Stomach (tissue), 8 donors: ENCODE measurements at regions not wholly inside any gene's neighbourhood (a gene's known extent, or its start where the extent isn't known, plus 50 kb on each side); places are given as distances from the start of the nearest gene placed in this dataset.
"Not testable (repeated sequence)": the region's sequence is repeated elsewhere in the genome, so short reads cannot be mapped to it uniquely, and the experiment has no call there.

Experiments used
- DNase-seq, 2 donors: peaks; one replicate each; pipeline versions ENCODE4 v3.0.0 to v3.0.0-alpha.2; 2013 to 2019
- H3K27ac ChIP-seq, 5 donors: fragments of 200-600 bp in 4 of 5; sonication (generic) in 4 of 5; one replicate each; pipeline ENCODE4 v1.5.1; 2013 to 2019; ENCODE audit warnings: mild to moderate bottlenecking in 1 of 5, moderate library complexity in 1 of 5
- H3K27me3 ChIP-seq, 3 donors: fragments of 200-600 bp; sonication (generic); one replicate each; pipeline ENCODE4 v1.5.1; 2017 to 2019; ENCODE audit warnings: mixed run types in 1 of 3
- H3K36me3 ChIP-seq, 4 donors: fragments of 200-600 bp; sonication (generic); 1 replicate in 3 of 4; 2 replicates in 1 of 4; pipeline ENCODE4 v1.5.1; 2016 to 2019
- H3K4me1 ChIP-seq, 4 donors: fragments of 200-600 bp; sonication (generic); one replicate each; pipeline ENCODE4 v1.5.1; 2016 to 2019
- H3K4me3 ChIP-seq, 4 donors: fragments of 200-600 bp; sonication (generic) in 3 of 4; one replicate each; pipeline ENCODE4 v1.5.1; 2016 to 2019; ENCODE audit warnings: mild to moderate bottlenecking in 1 of 4
- H3K9me3 ChIP-seq, 4 donors: fragments of 200-600 bp; sonication (generic); one replicate each; pipeline ENCODE4 v1.5.1; 2016 to 2019
- EP300 ChIP-seq: sonication (generic); formaldehyde crosslinking; IDR thresholded peaks from one replicate; pipeline ENCODE4 v1.6.1; 2017; ENCODE audit warnings: antibody characterized with exemption
- POLR2A ChIP-seq, 4 donors: fragments of 450-650 bp; IDR thresholded peaks; one replicate each; pipeline ENCODE4 v1.6.1; 2016; ENCODE audit warnings: antibody characterized with exemption in 4 of 4, control low read depth in 2 of 4, mild to moderate bottlenecking in 1 of 4, moderate library complexity in 1 of 4
- POLR2AphosphoS5 ChIP-seq, 3 donors: sonication (generic); formaldehyde crosslinking; IDR thresholded peaks; one replicate each; pipeline ENCODE4 v1.6.1; 2016; ENCODE audit warnings: antibody characterized with exemption in 3 of 3
- WGBS, 5 donors: extraction: QIAGEN DNeasy Blood & Tissue Kit in 3 of 5; methylation state at CpG; one replicate each; pipeline versions ENCODE4 v1.1.5 to v1.1.7; 2013 to 2018; 5-methylcytosine and 5-hydroxymethylcytosine counted together
- intact Hi-C: fragments of 100-400 bp; cut with DNase I; formaldehyde crosslinking; loops from one replicate; pipeline ENCODE4 v1.15.1; 2023; ENCODE audit warnings: low total_unique reads
- TF ChIP-seq, protein P1 (sequence below), 7 experiments: fragments of 450-650 bp in 4 of 7; fragments of 200-600 bp in 3 of 7; sonication (generic) in 3 of 7; IDR thresholded peaks; one replicate each; pipeline ENCODE4 v1.5.1; 2016 to 2019; ENCODE audit warnings: antibody characterized with exemption in 7 of 7, control low read depth in 2 of 7, mild to moderate bottlenecking in 1 of 7
- donor health status: healthy with polysubstance abuse.
- donor health status: Bipolar disorder and iron deficiency.
- donor health status: healthy.

DNA sequence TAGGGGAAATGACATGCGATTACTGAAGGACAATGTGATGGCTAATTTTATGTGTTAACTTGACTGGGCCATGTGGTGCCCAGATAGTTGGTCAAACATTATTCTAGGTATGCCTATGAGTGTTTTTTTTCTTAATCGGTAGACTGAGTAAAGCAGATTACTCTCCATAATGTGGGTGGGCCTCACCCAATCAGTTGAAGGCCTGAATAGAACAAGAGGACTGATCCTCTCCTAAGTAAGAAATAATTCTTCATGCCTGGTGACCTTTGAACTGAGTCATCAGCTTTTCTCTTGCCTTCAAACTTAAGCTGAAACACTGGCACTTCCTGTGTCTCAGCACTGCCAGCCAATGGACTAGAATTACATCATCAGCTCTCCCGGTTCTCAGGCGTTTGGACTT lies 164.0 kb upstream of the FGF13 start:
- no peak for TF ChIP-seq EP300
- TF ChIP-seq, protein P1, sequence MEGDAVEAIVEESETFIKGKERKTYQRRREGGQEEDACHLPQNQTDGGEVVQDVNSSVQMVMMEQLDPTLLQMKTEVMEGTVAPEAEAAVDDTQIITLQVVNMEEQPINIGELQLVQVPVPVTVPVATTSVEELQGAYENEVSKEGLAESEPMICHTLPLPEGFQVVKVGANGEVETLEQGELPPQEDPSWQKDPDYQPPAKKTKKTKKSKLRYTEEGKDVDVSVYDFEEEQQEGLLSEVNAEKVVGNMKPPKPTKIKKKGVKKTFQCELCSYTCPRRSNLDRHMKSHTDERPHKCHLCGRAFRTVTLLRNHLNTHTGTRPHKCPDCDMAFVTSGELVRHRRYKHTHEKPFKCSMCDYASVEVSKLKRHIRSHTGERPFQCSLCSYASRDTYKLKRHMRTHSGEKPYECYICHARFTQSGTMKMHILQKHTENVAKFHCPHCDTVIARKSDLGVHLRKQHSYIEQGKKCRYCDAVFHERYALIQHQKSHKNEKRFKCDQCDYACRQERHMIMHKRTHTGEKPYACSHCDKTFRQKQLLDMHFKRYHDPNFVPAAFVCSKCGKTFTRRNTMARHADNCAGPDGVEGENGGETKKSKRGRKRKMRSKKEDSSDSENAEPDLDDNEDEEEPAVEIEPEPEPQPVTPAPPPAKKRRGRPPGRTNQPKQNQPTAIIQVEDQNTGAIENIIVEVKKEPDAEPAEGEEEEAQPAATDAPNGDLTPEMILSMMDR (IDR thresholded peaks at IDR 0.05), result no peak
- no peak for TF ChIP-seq POLR2A (IDR thresholded peaks at IDR 0.05)
- no peak for TF ChIP-seq POLR2AphosphoS5 (IDR thresholded peaks at IDR 0.05)
- H3K4me3 ChIP-seq, result no peak overlapping the region
- intact Hi-C loops, result no loop called here
- no peaks in the 10 kb centered on the region for H3K4me1 ChIP-seq
- H3K27ac ChIP-seq, result no peak overlapping the region
- 81 to 94% (median 92%) methylated on average over 4 of the region's 4 CpGs for WGBS, 5 donors
- H3K27me3 ChIP-seq, result no peaks in the 10 kb centered on the region
- H3K9me3 ChIP-seq, result peaks cover 0 to 5% (median 0%) of the 10 kb centered on the region in 4 donors
- no peaks in the 10 kb centered on the region for H3K36me3 ChIP-seq
- no peak for DNase-seq

GRCh38 chrX:138874271-138874935 lies 162.9 kb upstream of the FGF13 start:
- intact Hi-C loops, result no loop called here
- DNase-seq, result no peak
- H3K27me3 ChIP-seq, result no peaks in the 10 kb centered on the region
- H3K4me1 ChIP-seq, result no peaks in the 10 kb centered on the region
- no peaks in the 10 kb centered on the region for H3K36me3 ChIP-seq
- H3K27ac ChIP-seq, result no peak overlapping the region
- H3K4me3 ChIP-seq, result no peak overlapping the region
- 87 to 95% (median 92%) methylated on average over 4 to 5 of the region's 5 CpGs for WGBS, 5 donors
- H3K9me3 ChIP-seq, result peaks cover 0 to 5% (median 0%) of the 10 kb centered on the region in 4 donors
- TF ChIP-seq EP300 (no peak), POLR2AphosphoS5 (IDR thresholded peaks at IDR 0.05) (no peak), POLR2A (IDR thresholded peaks at IDR 0.05) (no peak)
- TF ChIP-seq, protein P1 (IDR thresholded peaks at IDR 0.05), result no peak

DNA sequence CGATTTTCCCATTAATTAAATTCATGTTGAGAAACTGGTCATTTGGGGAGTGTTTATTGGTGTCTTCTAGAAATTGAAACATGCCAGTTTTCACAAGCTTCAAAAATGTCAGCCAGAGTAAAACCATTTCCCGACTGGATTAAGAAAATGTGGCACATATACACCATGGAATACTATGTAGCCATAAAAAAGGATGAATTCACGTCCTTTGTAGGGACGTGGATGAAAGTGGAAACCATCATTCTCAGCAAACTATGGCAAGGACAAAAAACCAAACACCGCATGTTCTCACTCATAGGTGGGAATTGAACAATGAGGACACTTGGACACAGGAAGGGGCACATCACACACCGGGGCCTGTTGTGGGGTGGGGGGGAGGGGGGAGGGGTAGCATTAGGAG lies 162.1 kb upstream of the FGF13 start:
- H3K27ac ChIP-seq, H3K9me3 ChIP-seq, H3K36me3 ChIP-seq, H3K27me3 ChIP-seq, H3K4me1 ChIP-seq, intact Hi-C loops, DNase-seq, H3K4me3 ChIP-seq: not testable (repeated sequence)
- WGBS, 5 donors, result 83 to 97% (median 95%) methylated on average over 6 of the region's 6 CpGs

- intact Hi-C loops, result no loop called here
These were observed 161.0 kb upstream of the FGF13 start for GRCh38 chrX:138872537-138872936.

GRCh38 chrX:138871739-138872138 lies 160.2 kb upstream of the FGF13 start:
- peaks cover 0 to 5% (median 0%) of the 10 kb centered on the region in 4 donors for H3K9me3 ChIP-seq
- 82 to 95% (median 84%) methylated on average over 3 of the region's 3 CpGs for WGBS, 5 donors
- TF ChIP-seq POLR2A (IDR thresholded peaks at IDR 0.05) (no peak), POLR2AphosphoS5 (IDR thresholded peaks at IDR 0.05) (no peak), EP300 (no peak)
- TF ChIP-seq, protein P1 (IDR thresholded peaks at IDR 0.05), result no peak
- no peaks in the 10 kb centered on the region for H3K36me3 ChIP-seq
- no peaks in the 10 kb centered on the region for H3K4me1 ChIP-seq
- no peak overlapping the region for H3K4me3 ChIP-seq
- intact Hi-C loops, result no loop called here
- no peak overlapping the region for H3K27ac ChIP-seq
- no peak for DNase-seq
- no peaks in the 10 kb centered on the region for H3K27me3 ChIP-seq

More at GRCh38 chrX:138872537-138872936, 161.0 kb upstream of the FGF13 start:
- TF ChIP-seq, protein P1 (IDR thresholded peaks at IDR 0.05), result no peak
- TF ChIP-seq POLR2AphosphoS5 (IDR thresholded peaks at IDR 0.05) (no peak), POLR2A (IDR thresholded peaks at IDR 0.05) (no peak), EP300 (no peak)
- no peaks in the 10 kb centered on the region for H3K36me3 ChIP-seq
- peaks cover 0 to 5% (median 0%) of the 10 kb centered on the region in 4 donors for H3K9me3 ChIP-seq
- no peak overlapping the region for H3K27ac ChIP-seq
- 59 to 100% (median 88%) methylated on average over 1 of the region's 1 CpG for WGBS, 5 donors
- DNase-seq, result no peak
- H3K4me1 ChIP-seq, result no peaks in the 10 kb centered on the region
- H3K4me3 ChIP-seq, result no peak overlapping the region
- H3K27me3 ChIP-seq, result no peaks in the 10 kb centered on the region
